COR-L47 (cell line): ENCODE measurements at regions not wholly inside any gene's neighbourhood (a gene's known extent, or its start where the extent isn't known, plus 50 kb on each side); places are given as distances from the start of the nearest gene placed in this dataset.

Source experiments
- DNase-seq: peaks from one replicate; lab custom pipeline; 2025; lab: John Stamatoyannopoulos, UW

GRCh38 chr1:216855810-216856209, 132.6 kb upstream of the ESRRG start:
- no peak for DNase-seq

GRCh38 chr1:216854836-216855484, 131.7 kb upstream of the ESRRG start:
- DNase-seq: no peak

DNA sequence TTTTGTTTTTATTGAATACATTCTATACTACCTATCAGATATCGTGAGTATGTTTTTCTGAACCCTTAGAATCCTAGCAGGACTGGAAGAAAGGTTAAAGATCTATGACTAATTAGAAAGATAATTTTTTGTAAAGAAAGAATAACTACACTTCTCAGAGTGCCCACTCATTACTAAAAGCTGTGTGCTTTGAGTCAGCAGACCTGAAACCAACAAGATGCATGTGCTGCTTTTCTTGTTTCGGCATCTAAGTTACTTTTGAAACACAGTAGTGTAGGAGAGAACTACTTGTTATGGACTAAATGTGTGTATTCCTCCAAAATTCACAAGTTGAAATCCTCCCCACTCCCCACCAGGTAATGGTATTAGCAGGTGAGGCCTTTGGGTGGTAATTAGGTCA, 127.8 kb upstream of the ESRRG start:
- DNase-seq: no peak

DNA sequence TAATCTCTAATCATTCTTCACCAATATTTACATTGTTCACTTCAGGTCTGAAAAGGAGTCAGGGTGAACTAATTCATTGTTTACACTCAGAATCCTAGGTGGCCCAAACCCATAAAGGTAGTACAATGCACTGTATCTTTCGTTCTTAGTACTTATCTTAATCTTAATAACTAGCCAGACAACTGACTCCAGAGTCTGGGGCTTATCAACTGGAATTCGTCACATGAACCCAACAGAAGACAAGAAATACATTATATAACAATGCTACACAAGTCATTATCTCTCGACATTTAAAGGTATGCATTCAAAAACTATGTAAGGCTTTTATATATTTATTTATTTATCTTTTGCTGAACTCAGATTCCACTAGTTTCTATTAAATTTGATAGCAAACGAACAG, 125.9 kb upstream of the ESRRG start:
- DNase-seq: no peak

DNA sequence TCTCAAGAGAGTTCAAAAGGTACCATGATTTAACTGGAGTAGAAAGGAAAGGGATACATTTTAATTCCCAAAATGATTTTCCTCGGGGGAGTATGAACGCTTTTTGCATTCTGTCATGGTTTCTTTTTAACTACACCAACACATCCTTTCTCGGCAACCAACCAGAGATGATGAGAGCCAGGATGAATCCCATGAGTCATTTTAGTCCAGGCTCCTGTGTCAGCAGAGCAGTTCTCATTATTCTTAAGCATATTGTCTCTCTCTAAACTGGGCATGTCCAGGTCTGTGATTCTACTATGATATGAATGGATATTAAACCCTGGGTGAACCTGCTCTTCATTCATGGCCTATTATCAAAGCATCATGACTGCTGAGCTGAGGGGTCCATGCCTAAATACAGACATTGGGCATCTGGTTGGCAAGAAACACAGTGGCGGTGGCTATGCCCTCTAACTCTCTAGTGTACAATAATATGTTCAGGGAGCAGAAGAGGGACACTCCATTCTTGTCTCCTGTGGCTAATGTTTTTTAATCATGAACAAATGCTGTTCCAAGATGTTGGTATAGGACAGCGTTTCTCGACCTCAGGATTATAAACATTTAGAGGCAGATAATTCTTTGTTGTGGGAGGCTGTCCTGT, 124.3 kb upstream of the ESRRG start:
- no peak for DNase-seq

DNA sequence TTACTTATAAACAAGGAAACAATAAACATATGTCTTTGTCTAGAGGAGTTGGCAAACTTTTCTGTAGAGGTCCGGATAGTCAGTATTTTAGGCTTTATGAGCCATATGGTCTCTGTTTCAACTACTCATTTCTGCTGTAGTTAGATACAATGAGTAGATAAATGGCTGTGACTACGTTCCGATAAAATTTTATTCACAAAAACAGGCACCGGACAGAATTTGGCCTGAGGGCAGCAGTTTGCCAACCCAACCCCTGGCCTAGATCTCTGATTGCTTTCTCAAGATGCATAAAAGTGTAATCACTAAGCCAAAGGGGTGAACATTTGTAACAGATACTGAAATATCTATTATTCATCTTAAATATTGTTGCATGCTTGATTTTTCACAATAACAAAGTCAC, 123.1 kb upstream of the ESRRG start:
- DNase-seq: no peak

GRCh38 chr1:216843409-216843808, 120.2 kb upstream of the ESRRG start:
- no peak for DNase-seq

DNA sequence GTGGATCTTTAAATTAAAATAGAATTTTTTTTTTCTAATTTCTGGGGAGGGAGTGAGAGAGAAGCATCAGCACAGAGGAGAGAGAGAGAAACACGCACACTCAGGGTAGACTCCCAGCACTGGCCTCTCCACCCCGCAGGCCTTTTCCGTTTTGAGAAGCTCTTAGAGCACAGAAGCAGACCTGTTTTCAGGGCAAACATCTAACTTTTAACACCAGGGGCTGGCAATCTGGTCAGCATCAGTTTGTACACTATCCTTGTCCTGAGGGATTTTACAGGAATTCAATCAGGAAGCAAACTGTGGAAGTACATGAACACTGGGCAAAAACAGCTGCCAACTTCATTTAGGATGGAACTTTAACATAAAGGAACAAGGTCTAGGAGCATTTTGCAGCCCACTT, 117.9 kb upstream of the ESRRG start:
- DNase-seq: no peak

- peak; percentile 72 for DNase-seq
Measured at GRCh38 chr1:216836316-216836715, 113.1 kb upstream of the ESRRG start.

- no peak for DNase-seq
Measured at GRCh38 chr1:216833509-216833908, 110.3 kb upstream of the ESRRG start.

DNA sequence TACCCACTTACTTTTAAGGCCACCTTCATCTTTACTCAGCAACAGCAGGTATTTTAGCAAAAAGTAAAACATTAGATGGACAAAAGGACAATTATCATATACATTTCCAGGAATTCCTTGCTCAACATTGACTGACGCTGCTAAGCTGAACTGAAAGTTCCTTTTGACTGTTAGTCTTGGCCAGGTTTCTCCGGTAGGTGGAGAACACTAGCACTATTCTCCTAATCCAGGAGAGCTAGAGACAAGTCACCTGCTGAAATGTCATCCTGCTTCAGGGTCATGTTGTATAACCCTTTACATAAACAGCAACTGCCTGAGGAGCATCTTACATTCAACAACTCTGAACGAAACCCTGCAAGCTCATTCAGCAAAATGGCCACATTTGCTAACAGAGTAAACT, 109.0 kb upstream of the ESRRG start:
- DNase-seq: no peak

DNA sequence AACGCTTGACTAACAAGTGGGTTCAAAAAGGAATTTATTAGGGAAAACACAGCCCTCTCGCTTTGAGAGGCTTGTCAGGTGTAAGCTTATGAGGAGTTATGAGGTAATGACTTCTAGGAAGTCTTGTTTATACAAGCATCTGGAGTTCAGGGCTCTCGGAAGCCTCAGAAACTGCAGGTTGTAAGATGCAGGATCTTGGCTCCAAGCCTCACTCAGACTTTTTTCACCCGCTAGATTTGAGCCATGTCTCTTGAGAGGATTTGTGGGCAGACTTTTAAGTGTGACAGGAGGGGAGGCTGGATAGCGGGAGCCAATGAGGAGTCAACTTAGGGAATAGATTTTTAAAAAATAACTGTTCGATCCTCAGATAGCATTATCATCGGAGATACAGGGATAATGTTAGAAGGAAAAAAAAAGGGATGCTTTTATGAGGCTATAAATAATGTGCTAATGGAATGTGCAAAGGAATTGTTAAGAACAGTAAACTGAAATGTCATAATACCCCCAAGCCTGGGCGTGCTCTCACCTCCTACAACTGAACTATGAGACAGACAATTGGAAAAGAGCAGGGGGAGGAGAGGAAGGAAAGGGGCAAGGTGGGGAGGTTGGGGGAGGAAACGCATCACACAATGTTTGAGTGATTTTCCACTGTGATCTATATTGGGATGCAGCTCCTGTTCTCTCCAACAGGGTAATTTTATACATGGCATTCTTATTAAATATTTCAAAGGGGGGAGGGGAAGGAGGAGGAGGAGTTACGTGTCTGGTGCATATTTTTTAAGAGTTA, 107.4 kb upstream of the ESRRG start:
- DNase-seq: no peak

- no peak for DNase-seq
Measured at GRCh38 chr1:216827251-216827650, 104.0 kb upstream of the ESRRG start.

DNA sequence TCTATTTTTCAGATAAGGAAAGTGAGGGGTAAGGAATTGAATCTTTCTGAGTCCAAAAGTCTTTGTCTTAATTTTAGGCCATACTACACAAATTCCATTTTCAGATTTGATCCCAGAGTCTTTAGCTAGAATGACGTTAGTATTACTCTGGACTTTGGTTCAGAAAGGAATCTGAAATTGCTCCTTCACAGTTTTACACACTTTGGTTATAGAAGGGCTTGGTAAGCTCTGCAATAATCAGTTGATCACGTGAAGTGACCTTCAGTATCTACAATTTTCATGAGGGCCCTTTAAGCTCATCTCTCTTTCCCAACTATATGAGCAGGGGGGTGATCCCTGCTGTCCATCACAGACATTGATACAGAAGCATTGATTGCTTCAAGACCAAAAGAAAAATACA, 103.4 kb upstream of the ESRRG start:
- no peak for DNase-seq

DNA sequence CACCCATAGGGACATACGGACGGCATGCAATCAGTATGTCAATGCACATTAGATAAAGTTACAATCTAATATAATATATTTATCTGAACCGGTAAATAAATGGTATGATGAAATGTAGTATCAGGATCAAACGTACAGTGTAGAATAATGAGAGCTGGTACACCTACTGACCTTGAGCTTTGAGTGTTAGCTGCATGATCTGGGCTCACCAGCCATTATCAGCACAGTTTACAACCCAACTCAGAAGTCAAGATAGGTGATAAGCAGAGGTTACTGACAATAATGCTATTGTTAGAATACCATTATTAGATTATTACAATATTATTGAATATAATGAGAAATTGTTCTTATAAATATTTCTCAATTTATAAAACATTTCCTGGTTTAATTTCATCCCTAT, 103.0 kb upstream of the ESRRG start:
- no peak for DNase-seq

GRCh38 chr1:216825557-216825956, 102.3 kb upstream of the ESRRG start:
- no peak for DNase-seq

- no peak for DNase-seq
Measured at GRCh38 chr1:216824511-216824910, 101.3 kb upstream of the ESRRG start.

DNA sequence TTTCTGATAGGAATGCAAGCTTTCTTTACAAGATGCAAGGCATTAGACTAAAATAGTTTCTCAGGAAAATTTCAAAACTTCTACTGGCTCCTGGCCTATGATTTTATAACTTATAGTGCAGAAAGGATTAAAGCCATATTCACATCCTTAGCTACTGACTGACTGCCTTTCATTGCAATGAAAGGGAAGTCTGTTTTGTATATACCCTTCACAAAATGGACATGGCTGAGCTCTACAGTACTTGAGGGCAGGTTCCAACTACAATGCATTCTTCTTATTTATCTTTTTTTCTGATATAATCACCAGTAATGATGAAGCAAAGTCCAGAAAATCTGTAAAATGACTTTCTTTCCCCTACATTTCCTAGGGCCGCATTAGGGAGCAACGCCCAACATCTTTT, 100.5 kb upstream of the ESRRG start:
- DNase-seq: no peak

GRCh38 chr1:216822480-216822879, 99.3 kb upstream of the ESRRG start:
- peak; percentile 22 for DNase-seq

- DNase-seq: no peak
Measured at GRCh38 chr1:216820345-216820744, 97.1 kb upstream of the ESRRG start.

DNA sequence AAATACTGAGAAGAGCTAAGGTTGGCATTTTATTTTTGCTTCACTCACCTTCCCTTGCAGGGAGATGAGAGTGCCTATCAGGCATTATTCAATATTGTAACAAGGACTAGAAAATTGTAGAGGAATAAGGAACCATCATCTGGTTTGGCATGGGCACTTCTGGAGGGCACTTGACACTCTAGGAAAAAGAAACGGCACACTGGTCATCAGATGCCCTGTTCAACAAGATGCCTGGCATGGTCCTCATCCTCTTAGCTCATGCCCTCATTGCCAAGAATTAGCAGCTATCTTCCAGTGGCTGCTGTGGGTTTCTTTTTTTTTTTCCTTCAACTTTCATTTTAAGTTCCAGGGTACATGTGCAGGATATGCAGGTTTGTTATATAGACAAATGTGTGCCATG, 95.1 kb upstream of the ESRRG start:
- no peak for DNase-seq

GRCh38 chr1:216815260-216816131, 92.3 kb upstream of the ESRRG start:
- peak; percentile 34 for DNase-seq
